Memory B cell (primary cell): ENCODE measurements at regions not wholly inside any gene's neighbourhood (a gene's known extent, or its start where the extent isn't known, plus 50 kb on each side); places are given as distances from the start of the nearest gene placed in this dataset.

ENCODE experiments used
- ATAC-seq: fragments of 150-1000 bp; cut with Tn5 transposase; 2 replicates; pipeline ENCODE4 v1.10.0; 2021; ENCODE audit warnings: low read depth, mild to moderate bottlenecking, moderate library complexity
- DNase-seq, 2 donors: peaks; one replicate each; pipeline ENCODE4 v3.0.0; 2022; ENCODE audit warnings: low spot score in 2 of 2
- H3K27ac Mint-ChIP-seq: one replicate; pipeline ENCODE4 v1.8.0; 2022; ENCODE audit warnings: mild to moderate bottlenecking, moderate library complexity, mixed read lengths
- H3K27me3 Mint-ChIP-seq: one replicate; pipeline ENCODE4 v1.8.0; 2022; ENCODE audit warnings: mixed read lengths
- H3K36me3 Mint-ChIP-seq: one replicate; pipeline ENCODE4 v1.8.0; 2022; ENCODE audit warnings: mild to moderate bottlenecking, mixed read lengths
- H3K4me1 Mint-ChIP-seq: one replicate; pipeline ENCODE4 v1.8.0; 2022; ENCODE audit warnings: mixed read lengths
- H3K4me3 Mint-ChIP-seq: one replicate; pipeline ENCODE4 v1.8.0; 2022; ENCODE audit warnings: mild to moderate bottlenecking, moderate library complexity, mixed read lengths
- H3K9me3 Mint-ChIP-seq: one replicate; pipeline ENCODE4 v1.8.0; 2022; ENCODE audit warnings: mixed read lengths

DNA sequence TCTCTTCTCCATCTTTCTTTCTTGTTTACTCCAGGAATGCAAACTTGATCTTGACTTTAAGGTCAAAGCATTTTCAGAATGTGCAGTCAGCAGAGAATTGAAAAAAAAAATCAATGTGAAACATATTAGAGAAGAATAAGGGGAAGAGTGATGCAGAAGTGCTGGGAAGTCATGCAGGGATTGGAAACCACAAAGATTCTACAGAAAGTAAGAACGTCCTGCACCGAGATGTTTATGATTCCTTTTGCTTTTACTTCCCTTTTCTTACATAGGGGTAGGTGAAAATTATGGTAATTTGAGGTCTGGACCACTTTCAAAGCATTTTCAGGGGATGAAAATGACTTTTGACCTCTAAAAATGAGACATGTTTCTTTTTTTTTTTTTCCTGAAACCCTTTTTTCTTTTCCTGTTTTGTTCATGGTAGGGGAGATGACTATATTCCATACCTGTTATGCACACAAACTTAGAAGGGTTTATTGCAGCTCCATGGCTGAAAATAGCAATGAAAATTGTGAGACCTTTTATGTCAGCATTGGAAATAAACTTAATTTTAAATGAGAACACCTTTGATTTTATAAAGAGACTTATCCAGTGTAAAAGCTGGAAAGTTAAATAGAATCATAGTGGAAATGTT, 623.5 kb upstream of the TBL1XR1 start:
- Mint-ChIP-seq H3K4me3 (no peak overlapping the region), H3K27me3 (no peaks in the 10 kb centered on the region), H3K4me1 (peaks cover 6% of the 10 kb centered on the region), H3K9me3 (no peaks in the 10 kb centered on the region), H3K27ac (peak overlapping the region; percentile 19), H3K36me3 (no peaks in the 10 kb centered on the region)
- ATAC-seq = peak; percentile 88
- no peak for DNase-seq

DNA sequence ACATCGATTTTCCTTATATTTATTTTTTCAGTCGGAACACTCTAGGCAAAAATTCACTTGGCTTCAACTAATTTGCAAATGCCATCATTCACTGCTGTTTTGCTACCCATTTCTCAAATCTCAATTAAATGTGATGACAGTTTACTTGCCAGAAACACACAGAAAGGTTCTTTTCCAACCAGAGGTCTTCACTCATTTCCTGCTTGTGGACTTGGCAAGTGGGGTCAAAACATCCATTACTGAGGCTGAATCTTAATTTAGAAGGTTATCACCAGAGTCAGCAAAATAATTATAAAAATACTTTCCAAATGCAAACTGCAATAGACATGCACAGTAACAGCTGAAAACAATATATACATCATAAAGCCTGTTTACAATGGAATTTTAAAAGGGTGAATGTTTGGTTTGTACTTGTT, 625.4 kb upstream of the TBL1XR1 start:
- DNase-seq = no peak
- H3K27ac Mint-ChIP-seq = no peak overlapping the region
- H3K4me3 Mint-ChIP-seq = no peak overlapping the region
- no peak for ATAC-seq
- no peaks in the 10 kb centered on the region for H3K36me3 Mint-ChIP-seq
- peaks cover 3% of the 10 kb centered on the region for H3K4me1 Mint-ChIP-seq
- no peaks in the 10 kb centered on the region for H3K9me3 Mint-ChIP-seq
- H3K27me3 Mint-ChIP-seq = no peaks in the 10 kb centered on the region

DNA sequence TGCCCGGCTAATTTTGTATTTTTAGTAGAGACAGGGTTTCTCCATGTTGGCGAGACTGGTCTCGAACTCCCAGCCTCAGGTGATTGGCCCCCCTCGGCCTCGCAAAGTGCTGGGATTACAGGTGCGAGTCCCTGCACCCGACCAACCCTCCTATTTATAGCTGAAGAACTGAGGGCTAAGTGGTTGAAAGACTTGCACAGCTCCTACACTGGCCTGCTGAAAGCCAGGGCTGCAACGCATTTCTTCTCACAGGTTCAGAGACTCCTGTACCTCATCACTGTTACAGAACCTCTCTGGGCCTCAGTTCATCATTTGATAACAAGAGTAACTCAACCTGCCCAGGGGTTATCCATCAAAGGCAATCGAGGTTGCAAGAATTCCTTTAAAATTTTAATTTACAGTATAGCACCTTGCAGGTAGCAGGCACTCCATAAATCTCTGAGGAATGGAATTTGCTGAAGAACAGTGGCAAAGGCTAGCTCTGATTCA, 626.5 kb upstream of the TBL1XR1 start:
- ATAC-seq (no peak), DNase-seq (no peak)
- no peak overlapping the region for H3K4me3 Mint-ChIP-seq
- H3K27me3 Mint-ChIP-seq = no peaks in the 10 kb centered on the region
- H3K27ac Mint-ChIP-seq = no peak overlapping the region
- no peaks in the 10 kb centered on the region for H3K9me3 Mint-ChIP-seq
- peaks cover 3% of the 10 kb centered on the region for H3K4me1 Mint-ChIP-seq
- no peaks in the 10 kb centered on the region for H3K36me3 Mint-ChIP-seq

DNA sequence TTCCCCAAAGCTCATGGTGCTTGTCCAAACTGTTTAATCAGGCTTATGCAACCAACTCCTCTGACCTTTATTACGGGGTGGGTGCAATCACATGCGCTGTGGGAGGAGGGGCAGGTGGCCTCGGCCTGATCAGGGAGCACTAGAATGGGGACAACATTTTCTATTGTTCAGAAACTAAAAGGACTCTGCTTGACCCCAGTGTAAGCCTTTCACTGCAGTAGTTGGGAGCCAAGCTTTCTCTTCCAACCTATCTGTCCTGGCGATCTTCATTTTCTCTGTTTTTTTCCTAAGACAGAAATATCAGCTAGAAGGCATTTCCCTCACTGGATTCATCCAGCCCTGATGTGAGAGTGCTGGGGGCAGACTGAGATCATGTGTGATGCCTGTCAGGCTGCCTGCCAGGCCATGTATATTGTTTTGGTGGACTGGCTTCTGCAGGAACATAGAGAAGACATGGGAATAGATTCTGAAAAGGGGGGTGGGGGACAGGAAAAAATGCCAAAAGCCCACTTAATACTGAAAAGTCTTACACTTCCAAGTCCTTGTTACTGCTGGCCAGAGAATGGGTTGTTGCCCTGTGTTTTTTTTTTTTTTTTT, 627.0 kb upstream of the TBL1XR1 start:
- no peak overlapping the region for H3K4me3 Mint-ChIP-seq
- peaks cover 3% of the 10 kb centered on the region for H3K4me1 Mint-ChIP-seq
- H3K27ac Mint-ChIP-seq = no peak overlapping the region
- no peaks in the 10 kb centered on the region for H3K27me3 Mint-ChIP-seq
- H3K9me3 Mint-ChIP-seq = no peaks in the 10 kb centered on the region
- H3K36me3 Mint-ChIP-seq = no peaks in the 10 kb centered on the region
- no peak for ATAC-seq
- no peak for DNase-seq

DNA sequence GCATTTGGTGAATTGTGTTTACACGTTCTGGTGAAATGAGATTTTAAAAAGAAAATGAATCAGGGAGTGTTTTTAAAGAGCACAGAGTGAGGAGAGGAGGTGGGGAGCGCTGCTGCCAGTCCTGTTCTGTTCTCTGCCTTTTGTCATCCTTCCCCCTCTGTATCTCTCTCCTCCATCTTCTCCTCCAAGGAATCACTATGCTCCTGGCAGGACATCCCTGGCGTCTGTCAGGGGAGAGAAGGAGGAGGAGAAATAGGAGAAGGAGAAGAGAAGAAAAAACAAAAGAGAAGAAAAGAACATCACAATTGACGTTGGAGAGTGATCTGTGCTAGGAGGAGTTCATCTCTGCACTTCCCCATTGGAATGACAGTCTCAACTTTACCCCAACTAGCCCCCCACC, 627.6 kb upstream of the TBL1XR1 start:
- Mint-ChIP-seq H3K27me3 (no peaks in the 10 kb centered on the region), H3K4me3 (no peak overlapping the region), H3K36me3 (no peaks in the 10 kb centered on the region), H3K27ac (no peak overlapping the region), H3K9me3 (no peaks in the 10 kb centered on the region), H3K4me1 (peaks cover 3% of the 10 kb centered on the region)
- DNase-seq (no peak), ATAC-seq (no peak)

DNA sequence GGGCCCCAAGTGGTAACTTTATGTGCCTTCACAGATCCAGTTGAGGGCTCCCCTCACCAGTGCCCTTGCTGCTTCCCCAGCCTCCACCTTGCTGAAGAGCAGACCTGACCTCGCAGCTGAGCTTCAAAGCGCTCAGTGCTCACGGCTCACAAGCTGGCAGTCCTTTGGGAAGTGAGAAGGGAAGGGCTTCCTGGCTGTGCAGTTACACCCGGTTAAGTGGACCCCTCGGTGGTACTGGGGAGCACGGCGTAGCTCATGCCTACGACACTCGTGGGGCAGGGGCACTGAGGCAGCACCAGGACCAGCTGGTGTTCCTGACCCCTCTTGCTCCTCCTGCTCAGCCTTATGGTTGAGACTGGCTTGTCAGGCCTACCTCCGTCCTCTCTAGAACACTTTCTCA, 629.0 kb upstream of the TBL1XR1 start:
- Mint-ChIP-seq H3K4me1 (no peaks in the 10 kb centered on the region), H3K36me3 (no peaks in the 10 kb centered on the region)

DNA sequence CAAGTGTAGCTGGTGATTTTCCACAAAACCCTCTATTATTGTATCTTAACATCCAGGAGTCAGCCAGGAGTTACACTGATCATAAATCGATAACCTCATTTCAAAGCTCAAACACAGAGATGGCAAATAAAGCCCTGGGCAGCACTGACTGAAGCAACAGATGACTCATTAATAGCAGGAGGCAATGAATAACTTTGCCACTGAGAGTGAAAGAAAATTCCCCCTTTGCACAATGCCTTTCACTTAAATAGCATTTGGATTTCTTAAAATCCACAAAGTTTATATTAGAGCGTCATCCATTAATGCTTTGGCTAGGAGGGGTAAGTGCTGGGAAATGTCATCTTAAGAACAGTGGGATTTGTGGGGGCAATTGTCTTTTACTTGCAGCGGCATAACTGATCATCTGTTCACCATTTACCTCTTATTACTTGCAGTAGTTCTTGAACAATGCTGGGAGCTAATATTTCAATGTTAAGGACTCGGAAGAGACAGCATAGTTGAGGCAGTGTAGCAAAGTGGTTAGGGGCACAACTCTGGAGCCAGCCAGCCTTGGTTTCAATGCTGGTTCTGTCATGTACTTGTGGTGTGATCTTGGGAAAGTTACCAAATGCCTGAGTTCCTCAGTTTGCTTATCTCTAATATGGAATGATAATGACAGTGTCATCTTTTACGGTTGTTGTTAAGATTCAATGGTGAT, 630.4 kb upstream of the TBL1XR1 start:
- no peaks in the 10 kb centered on the region for H3K9me3 Mint-ChIP-seq
- DNase-seq (no peak), ATAC-seq (no peak)
- no peaks in the 10 kb centered on the region for H3K4me1 Mint-ChIP-seq
- no peak overlapping the region for H3K27ac Mint-ChIP-seq
- no peaks in the 10 kb centered on the region for H3K36me3 Mint-ChIP-seq
- no peak overlapping the region for H3K4me3 Mint-ChIP-seq
- no peaks in the 10 kb centered on the region for H3K27me3 Mint-ChIP-seq

More for the DNA sequence above, 629.0 kb upstream of the TBL1XR1 start:
- ATAC-seq (no peak), DNase-seq (no peak)
- Mint-ChIP-seq H3K27ac (no peak overlapping the region), H3K4me3 (no peak overlapping the region), H3K9me3 (no peaks in the 10 kb centered on the region), H3K27me3 (no peaks in the 10 kb centered on the region)

DNA sequence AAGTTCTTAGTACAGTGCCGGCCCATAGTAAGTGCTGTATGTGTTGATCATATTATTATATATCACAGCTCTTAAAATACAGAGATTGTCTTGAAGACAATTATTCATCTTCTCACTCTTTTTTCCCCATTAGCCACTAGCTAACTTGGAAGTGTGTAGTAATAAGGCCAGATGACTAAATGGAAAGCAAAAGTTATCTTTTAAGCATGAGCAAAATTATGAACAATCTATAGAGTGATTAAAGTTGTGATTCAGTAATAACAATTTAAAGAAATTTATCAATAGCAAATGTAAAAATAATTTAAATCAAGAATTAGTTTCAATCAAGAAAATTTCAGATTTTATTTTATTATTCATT, 630.9 kb upstream of the TBL1XR1 start:
- Mint-ChIP-seq H3K36me3 (no peaks in the 10 kb centered on the region), H3K4me1 (no peaks in the 10 kb centered on the region), H3K27ac (no peak overlapping the region), H3K9me3 (no peaks in the 10 kb centered on the region), H3K27me3 (no peaks in the 10 kb centered on the region), H3K4me3 (no peak overlapping the region)
- no peak for ATAC-seq
- DNase-seq = no peak

DNA sequence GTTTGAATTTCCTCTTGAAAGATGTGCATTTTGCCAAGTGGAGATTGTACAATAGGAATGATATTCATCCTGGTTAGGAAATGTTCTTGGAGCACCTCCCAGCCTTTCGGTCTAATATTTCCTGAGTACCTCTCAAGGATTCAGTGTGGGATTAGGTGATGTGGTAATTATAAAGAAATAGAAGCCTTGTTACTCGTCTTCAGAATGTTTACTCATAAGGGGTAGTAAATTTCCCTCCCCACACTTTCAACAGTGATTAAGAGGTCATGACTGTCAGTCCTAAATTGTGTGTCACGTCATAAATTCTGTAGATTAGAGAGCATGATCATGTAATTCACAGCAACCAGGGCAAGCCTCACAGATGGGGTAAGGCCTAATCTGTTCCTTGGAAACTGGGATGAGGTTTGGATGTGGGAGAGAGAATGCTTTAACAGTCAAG, 633.1 kb upstream of the TBL1XR1 start:
- Mint-ChIP-seq H3K36me3 (no peaks in the 10 kb centered on the region), H3K9me3 (no peaks in the 10 kb centered on the region), H3K27me3 (no peaks in the 10 kb centered on the region), H3K4me1 (no peaks in the 10 kb centered on the region), H3K4me3 (no peak overlapping the region), H3K27ac (no peak overlapping the region)
- no peak for DNase-seq
- no peak for ATAC-seq

DNA sequence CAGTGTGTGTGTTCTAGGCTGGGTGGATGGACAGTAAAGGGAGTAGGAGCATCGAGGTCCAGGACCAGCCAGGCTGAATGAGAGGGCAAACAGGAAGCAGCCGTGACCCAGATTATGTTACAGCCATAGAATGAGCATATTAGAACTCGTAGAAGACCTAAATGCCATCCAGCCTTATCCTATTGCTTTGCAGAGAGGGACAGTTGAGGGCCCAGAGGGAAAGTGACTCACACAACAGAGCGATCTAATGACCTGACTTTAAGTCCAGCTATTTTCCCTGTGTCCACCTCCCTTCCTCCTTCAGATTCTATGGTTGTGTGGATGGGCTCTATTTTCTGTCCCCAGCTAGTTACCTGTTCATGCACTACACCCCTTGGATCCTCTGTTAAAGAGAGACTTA, 634.1 kb upstream of the TBL1XR1 start:
- H3K4me1 Mint-ChIP-seq = no peaks in the 10 kb centered on the region
- H3K36me3 Mint-ChIP-seq = no peaks in the 10 kb centered on the region
- no peak overlapping the region for H3K27ac Mint-ChIP-seq
- ATAC-seq (no peak), DNase-seq (no peak)
- H3K9me3 Mint-ChIP-seq = no peaks in the 10 kb centered on the region
- H3K27me3 Mint-ChIP-seq = no peaks in the 10 kb centered on the region
- H3K4me3 Mint-ChIP-seq = no peak overlapping the region

DNA sequence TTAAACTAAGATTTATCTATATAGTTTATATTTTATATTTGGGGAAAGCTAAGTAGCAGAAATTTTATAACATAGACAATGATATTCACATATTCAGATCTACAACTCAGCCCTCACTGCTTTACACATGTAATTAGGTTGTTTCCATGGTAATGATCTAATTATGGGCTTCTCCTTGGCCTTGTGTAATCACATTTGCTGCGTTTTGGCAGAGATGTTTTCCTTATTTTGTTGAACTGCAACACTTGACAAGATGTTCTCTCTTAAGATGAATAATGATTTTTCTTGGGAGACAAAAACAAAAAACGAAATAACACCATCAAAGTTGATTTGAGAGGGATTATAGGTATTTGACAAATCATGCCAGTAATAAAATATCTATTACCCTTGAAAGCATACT, 635.6 kb upstream of the TBL1XR1 start:
- Mint-ChIP-seq H3K27ac (no peak overlapping the region), H3K36me3 (no peaks in the 10 kb centered on the region), H3K4me1 (no peaks in the 10 kb centered on the region), H3K9me3 (no peaks in the 10 kb centered on the region), H3K4me3 (no peak overlapping the region), H3K27me3 (no peaks in the 10 kb centered on the region)
- DNase-seq = no peak
- no peak for ATAC-seq

DNA sequence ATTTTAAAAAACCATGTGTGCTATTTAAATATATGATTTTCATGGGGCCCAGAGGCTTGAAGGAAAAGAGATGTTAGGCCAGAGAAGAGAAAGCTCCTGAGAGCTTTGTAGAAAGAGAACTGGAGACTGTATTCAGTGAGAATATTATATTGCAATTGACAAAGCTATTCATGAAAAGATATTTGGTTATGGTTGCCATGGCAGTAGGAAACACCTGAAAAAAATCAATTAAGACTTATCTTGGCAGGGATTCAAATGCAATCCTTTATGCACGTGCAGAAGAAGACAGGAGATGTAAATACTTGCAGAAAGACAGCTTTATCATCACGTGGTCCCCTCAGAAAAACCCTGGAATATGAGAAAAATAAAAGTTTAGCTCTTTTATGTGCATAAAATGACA, 636.0 kb upstream of the TBL1XR1 start:
- H3K4me3 Mint-ChIP-seq = no peak overlapping the region
- no peaks in the 10 kb centered on the region for H3K27me3 Mint-ChIP-seq
- H3K27ac Mint-ChIP-seq = no peak overlapping the region
- no peaks in the 10 kb centered on the region for H3K36me3 Mint-ChIP-seq
- ATAC-seq (no peak), DNase-seq (no peak)
- H3K4me1 Mint-ChIP-seq = no peaks in the 10 kb centered on the region
- no peaks in the 10 kb centered on the region for H3K9me3 Mint-ChIP-seq

DNA sequence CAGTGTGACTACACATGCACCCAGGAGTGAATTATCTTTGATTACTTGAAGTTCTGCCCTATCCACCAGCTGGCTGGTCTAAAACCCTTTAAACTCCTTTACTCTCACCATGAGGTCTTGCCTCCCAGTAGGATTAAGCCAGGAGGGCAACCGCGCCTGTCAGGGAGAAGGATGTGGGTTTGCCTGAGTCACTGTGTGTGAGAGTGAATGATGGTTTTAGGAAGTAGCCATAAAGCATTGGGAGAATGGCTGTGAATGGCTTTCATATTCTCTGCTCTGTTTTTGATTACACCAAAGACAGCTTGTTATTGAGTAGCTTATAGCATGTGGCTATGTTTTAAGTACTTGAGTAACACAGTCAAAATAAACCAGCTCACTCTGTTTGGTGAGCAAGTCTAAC, 637.7 kb upstream of the TBL1XR1 start:
- Mint-ChIP-seq H3K27ac (no peak overlapping the region), H3K27me3 (peaks cover 2% of the 10 kb centered on the region), H3K9me3 (no peaks in the 10 kb centered on the region), H3K4me3 (no peak overlapping the region), H3K4me1 (no peaks in the 10 kb centered on the region), H3K36me3 (no peaks in the 10 kb centered on the region)
- no peak for ATAC-seq
- DNase-seq = no peak

DNA sequence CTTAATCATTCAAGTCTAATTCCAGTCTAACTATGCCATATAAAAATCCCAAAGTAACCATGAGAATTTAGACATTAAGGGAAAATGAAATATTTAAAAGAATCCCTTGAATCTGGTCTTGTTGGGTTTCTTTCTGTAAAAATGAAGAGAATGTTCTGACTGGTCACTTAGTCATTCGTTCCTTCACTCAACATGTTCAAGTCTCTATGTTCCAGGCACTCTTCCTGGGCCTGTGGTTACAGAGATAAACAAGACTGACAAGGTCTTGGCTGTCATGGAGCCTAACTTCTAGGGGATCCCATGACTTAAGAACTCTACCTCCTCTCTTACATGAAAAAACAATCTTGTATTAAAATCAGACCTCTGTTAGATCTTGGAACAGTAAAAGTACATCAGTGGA, 638.6 kb upstream of the TBL1XR1 start:
- Mint-ChIP-seq H3K27me3 (peaks cover 4% of the 10 kb centered on the region), H3K4me1 (no peaks in the 10 kb centered on the region)

DNA sequence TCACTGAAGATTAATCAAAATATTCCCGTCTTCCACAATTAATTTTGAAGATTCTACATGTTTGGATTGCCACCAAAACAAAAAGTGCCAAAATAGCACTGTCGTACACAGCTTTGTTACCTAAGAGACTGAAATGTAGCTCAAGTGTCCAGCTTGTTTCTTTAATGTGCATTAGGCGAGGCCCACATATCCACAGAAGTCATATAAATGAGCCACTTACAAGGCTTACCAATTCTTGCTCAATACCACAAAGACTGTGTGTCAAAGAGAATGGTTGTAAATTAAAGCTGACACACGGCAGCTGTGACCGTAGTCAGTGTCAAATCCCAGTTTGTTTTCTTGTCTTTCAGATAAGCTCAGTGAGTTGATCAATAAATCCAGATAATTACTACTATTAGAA, 639.4 kb upstream of the TBL1XR1 start:
- no peak overlapping the region for H3K4me3 Mint-ChIP-seq
- ATAC-seq = no peak

More for the DNA sequence above, 638.6 kb upstream of the TBL1XR1 start:
- no peaks in the 10 kb centered on the region for H3K36me3 Mint-ChIP-seq
- H3K9me3 Mint-ChIP-seq = no peaks in the 10 kb centered on the region
- no peak overlapping the region for H3K4me3 Mint-ChIP-seq
- ATAC-seq (no peak), DNase-seq (no peak)
- H3K27ac Mint-ChIP-seq = no peak overlapping the region

More for the DNA sequence above, 639.4 kb upstream of the TBL1XR1 start:
- H3K36me3 Mint-ChIP-seq = no peaks in the 10 kb centered on the region
- H3K9me3 Mint-ChIP-seq = no peaks in the 10 kb centered on the region
- no peak overlapping the region for H3K27ac Mint-ChIP-seq
- peaks cover 4% of the 10 kb centered on the region for H3K27me3 Mint-ChIP-seq
- H3K4me1 Mint-ChIP-seq = no peaks in the 10 kb centered on the region
- no peak for DNase-seq
